Kidney (tissue), 13 donors: ENCODE measurements at regions not wholly inside any gene's neighbourhood (a gene's known extent, or its start where the extent isn't known, plus 50 kb on each side); places are given as distances from the start of the nearest gene placed in this dataset.

Experiments used
- DNase-seq, 5 donors: peaks; one replicate each; pipeline ENCODE4 v3.0.0-alpha.2; 2013 to 2020
- FAIRE-seq: peaks from 2 replicates; lab custom pipeline; 2012; peaks lifted over from hg19 to GRCh38; lab: Jason Lieb, UNC
- H3K27ac ChIP-seq, 2 donors: one replicate each; pipeline ENCODE4 v1.7.0; 2013; ENCODE audit warnings: low read depth in 2 of 2, low read length in 2 of 2, inconsistent platforms in 1 of 2
- H3K27me3 ChIP-seq: one replicate; pipeline ENCODE4 v1.7.1; 2013; ENCODE audit warnings: low read length, inconsistent platforms; ENCODE audit not compliant: control insufficient read depth, insufficient read depth
- H3K36me3 ChIP-seq, 3 donors: one replicate each; pipeline versions ENCODE4 v1.7.0 to v1.7.1; 2013; ENCODE audit warnings: low read length in 3 of 3, control low read depth in 1 of 3, inconsistent platforms in 1 of 3; ENCODE audit not compliant: insufficient read depth in 3 of 3, control insufficient read depth in 2 of 3
- H3K4me1 ChIP-seq, 3 donors: one replicate each; pipeline versions ENCODE4 v1.7.0 to v1.7.1; 2013; ENCODE audit warnings: low read length in 3 of 3, inconsistent platforms in 1 of 3, low read depth in 1 of 3; ENCODE audit not compliant: control insufficient read depth in 2 of 3, insufficient read depth in 2 of 3
- H3K4me3 ChIP-seq, 3 donors: one replicate each; pipeline versions ENCODE4 v1.7.0 to v1.8.1; 2013; ENCODE audit warnings: low read length in 3 of 3, control low read depth in 1 of 3, inconsistent platforms in 1 of 3
- H3K9ac ChIP-seq, 3 donors: one replicate each; pipeline versions ENCODE4 v1.7.0 to v1.7.1; 2013; ENCODE audit warnings: low read length in 3 of 3, control low read depth in 1 of 3, inconsistent platforms in 1 of 3
- H3K9me3 ChIP-seq, 3 donors: one replicate each; pipeline versions ENCODE4 v1.7.0 to v1.7.1; 2013; ENCODE audit warnings: low read length in 3 of 3, control low read depth in 1 of 3, inconsistent platforms in 1 of 3; ENCODE audit not compliant: control insufficient read depth in 2 of 3, insufficient read depth in 1 of 3
- intact Hi-C: fragments of 100-400 bp; cut with DNase I; formaldehyde crosslinking; loops from one replicate; pipeline ENCODE4 v1.11.1; 2022
- TF ChIP-seq, protein P1 (sequence below): IDR thresholded peaks from 3 replicates; pipeline ENCODE4 v1.5.1; 2012; ENCODE audit warnings: mild to moderate bottlenecking, moderate library complexity, borderline replicate concordance; ENCODE audit not compliant: insufficient read depth; ENCODE audit errors: extremely low read depth
- donor health status: control.
- donor health status: control.
- donor health status: control.
- donor health status: control.
- donor health status: control.
- donor health status: DM: yes; HTN: yes; CAD: no.
- donor health status: Normal renal cell carcinoma (clear cell type).

DNA sequence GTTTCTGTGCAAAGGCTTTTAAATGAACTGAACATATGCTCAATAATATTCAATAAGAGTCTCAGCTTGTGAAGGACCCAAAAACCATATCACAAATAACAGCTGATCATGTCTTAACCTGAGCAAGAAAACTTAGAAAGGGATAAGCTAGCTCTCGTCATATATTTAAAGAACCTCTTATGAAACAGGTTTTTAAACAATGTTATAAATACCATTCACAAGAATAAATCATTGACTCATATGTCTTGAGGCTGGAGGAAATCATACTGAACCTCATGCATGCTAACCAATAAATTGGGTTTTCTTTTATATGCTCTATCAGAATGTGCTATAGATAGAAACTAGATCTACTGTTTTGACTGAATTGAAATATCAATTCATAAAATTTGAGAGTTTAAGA lies 426.9 kb downstream of the NOVA1 start:
- no peak overlapping the region for H3K9ac ChIP-seq
- no peaks in the 10 kb centered on the region for H3K27me3 ChIP-seq
- no peak overlapping the region for H3K4me3 ChIP-seq
- H3K4me1 ChIP-seq = no peaks in the 10 kb centered on the region
- no peaks in the 10 kb centered on the region for H3K9me3 ChIP-seq
- no peak for FAIRE-seq
- intact Hi-C loops = no loop called here
- no peak for DNase-seq
- H3K36me3 ChIP-seq = no peaks in the 10 kb centered on the region
- TF ChIP-seq, protein P1, sequence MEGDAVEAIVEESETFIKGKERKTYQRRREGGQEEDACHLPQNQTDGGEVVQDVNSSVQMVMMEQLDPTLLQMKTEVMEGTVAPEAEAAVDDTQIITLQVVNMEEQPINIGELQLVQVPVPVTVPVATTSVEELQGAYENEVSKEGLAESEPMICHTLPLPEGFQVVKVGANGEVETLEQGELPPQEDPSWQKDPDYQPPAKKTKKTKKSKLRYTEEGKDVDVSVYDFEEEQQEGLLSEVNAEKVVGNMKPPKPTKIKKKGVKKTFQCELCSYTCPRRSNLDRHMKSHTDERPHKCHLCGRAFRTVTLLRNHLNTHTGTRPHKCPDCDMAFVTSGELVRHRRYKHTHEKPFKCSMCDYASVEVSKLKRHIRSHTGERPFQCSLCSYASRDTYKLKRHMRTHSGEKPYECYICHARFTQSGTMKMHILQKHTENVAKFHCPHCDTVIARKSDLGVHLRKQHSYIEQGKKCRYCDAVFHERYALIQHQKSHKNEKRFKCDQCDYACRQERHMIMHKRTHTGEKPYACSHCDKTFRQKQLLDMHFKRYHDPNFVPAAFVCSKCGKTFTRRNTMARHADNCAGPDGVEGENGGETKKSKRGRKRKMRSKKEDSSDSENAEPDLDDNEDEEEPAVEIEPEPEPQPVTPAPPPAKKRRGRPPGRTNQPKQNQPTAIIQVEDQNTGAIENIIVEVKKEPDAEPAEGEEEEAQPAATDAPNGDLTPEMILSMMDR = no peak
- no peak overlapping the region for H3K27ac ChIP-seq

DNA sequence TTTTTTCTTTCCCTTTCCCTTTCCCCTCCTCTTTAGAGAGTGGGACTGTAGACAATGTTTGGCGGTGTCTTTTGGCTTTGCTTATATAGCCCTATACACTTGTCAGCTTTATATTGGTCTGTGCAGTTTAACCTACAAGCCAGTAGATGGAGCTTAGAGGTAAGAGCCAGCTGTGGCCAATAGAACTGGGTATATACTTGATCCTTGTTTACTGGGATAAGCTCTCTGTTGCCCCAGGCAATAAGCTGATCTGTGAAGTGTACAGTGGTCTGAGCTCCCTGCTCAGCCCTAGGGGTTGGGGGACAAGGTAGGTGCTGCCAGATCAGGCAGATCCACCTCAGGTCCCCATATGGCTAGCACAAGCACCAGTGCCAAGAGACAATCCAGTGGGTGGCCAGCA lies 434.1 kb downstream of the NOVA1 start:
- no peaks in the 10 kb centered on the region for H3K4me1 ChIP-seq
- no peak overlapping the region for H3K4me3 ChIP-seq
- FAIRE-seq (no peak), DNase-seq (peak in 2 of 5 donors; percentile 22 to 43)
- H3K9ac ChIP-seq = no peak overlapping the region
- TF ChIP-seq, protein P1 = peak; percentile 58
- no peaks in the 10 kb centered on the region for H3K9me3 ChIP-seq
- H3K27me3 ChIP-seq = no peaks in the 10 kb centered on the region
- H3K27ac ChIP-seq = no peak overlapping the region
- H3K36me3 ChIP-seq = no peaks in the 10 kb centered on the region
- intact Hi-C loops = no loop called here

DNA sequence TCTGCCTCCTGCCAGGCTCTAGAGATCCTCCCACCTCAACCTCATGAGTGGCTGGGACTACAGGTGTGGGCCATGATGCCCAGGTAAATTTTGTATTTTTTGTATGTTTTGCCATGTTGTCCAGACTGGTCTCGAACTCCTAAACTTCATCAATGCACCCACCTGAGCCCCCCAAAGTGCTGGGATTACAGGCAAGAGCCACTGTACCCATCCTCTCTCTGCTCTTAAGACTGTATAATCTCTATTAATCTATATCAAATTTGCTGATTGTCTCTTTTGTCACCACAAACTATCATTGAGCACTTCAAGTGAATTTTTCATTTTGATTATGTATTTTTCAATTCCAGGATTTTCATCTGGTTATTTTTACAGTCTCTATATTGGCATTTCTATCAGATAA lies 440.3 kb downstream of the NOVA1 start:
- no peaks in the 10 kb centered on the region for H3K4me1 ChIP-seq
- DNase-seq (no peak), FAIRE-seq (no peak)
- no peaks in the 10 kb centered on the region for H3K27me3 ChIP-seq
- no peak overlapping the region for H3K9ac ChIP-seq
- TF ChIP-seq, protein P1 = no peak
- no peak overlapping the region for H3K4me3 ChIP-seq
- H3K9me3 ChIP-seq = peaks cover 0 to 4% (median 0%) of the 10 kb centered on the region in 3 donors
- no peaks in the 10 kb centered on the region for H3K36me3 ChIP-seq
- H3K27ac ChIP-seq = no peak overlapping the region
- intact Hi-C loops = no loop called here

DNA sequence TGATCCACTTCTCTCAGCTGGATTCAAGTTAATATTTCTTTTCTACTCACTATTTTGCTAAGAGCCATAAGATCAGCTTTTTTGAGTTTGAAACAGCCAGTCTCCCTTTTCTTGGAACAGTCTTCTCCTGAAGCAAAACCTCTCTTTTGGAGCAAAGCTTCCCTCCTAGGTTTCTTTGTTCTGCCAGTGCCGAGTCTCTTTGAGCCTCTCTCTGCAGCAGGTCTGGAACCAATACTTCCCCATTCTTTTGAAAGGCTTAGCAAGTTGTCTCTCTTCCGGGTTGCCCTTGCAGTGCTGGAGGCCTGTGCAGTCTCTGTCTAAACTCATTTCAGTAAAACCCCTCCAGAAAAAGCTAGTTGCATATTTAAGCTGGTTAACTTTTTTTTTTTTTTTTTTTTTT lies 454.8 kb downstream of the NOVA1 start:
- TF ChIP-seq, protein P1 = no peak
- no peak overlapping the region for H3K9ac ChIP-seq
- H3K4me1 ChIP-seq = no peaks in the 10 kb centered on the region
- no peak overlapping the region for H3K27ac ChIP-seq
- FAIRE-seq = no peak
- no peaks in the 10 kb centered on the region for H3K36me3 ChIP-seq
- H3K27me3 ChIP-seq = no peaks in the 10 kb centered on the region
- intact Hi-C loops = no loop called here
- no peak overlapping the region for H3K4me3 ChIP-seq
- H3K9me3 ChIP-seq = no peaks in the 10 kb centered on the region
- DNase-seq = no peak
